GM12865 (cell line): ENCODE measurements at regions not wholly inside any gene's neighbourhood (a gene's known extent, or its start where the extent isn't known, plus 50 kb on each side); places are given as distances from the start of the nearest gene placed in this dataset.

Experiments
- DNase-seq: peaks from one replicate; pipeline ENCODE4 v3.0.0; 2010; ENCODE audit warnings: low read depth
- H3K4me3 ChIP-seq: 2 replicates; pipeline ENCODE4 v1.5.1; 2011; ENCODE audit warnings: mild to moderate bottlenecking, low read depth, low read length, control low read depth
- TF ChIP-seq, protein P1 (sequence below): IDR thresholded peaks from 2 replicates; pipeline ENCODE4 v1.5.1; 2011; ENCODE audit warnings: low read length, control low read depth, low read depth, inconsistent platforms; ENCODE audit not compliant: insufficient read depth; ENCODE audit errors: missing control alignments

GRCh38 chr13:56393549-56393948, 747.2 kb upstream of the PRR20A start:
- TF ChIP-seq, protein P1, sequence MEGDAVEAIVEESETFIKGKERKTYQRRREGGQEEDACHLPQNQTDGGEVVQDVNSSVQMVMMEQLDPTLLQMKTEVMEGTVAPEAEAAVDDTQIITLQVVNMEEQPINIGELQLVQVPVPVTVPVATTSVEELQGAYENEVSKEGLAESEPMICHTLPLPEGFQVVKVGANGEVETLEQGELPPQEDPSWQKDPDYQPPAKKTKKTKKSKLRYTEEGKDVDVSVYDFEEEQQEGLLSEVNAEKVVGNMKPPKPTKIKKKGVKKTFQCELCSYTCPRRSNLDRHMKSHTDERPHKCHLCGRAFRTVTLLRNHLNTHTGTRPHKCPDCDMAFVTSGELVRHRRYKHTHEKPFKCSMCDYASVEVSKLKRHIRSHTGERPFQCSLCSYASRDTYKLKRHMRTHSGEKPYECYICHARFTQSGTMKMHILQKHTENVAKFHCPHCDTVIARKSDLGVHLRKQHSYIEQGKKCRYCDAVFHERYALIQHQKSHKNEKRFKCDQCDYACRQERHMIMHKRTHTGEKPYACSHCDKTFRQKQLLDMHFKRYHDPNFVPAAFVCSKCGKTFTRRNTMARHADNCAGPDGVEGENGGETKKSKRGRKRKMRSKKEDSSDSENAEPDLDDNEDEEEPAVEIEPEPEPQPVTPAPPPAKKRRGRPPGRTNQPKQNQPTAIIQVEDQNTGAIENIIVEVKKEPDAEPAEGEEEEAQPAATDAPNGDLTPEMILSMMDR = no peak
- no peak for DNase-seq
- H3K4me3 ChIP-seq = no peak overlapping the region

- no peak overlapping the region for H3K4me3 ChIP-seq
- no peak for DNase-seq
- TF ChIP-seq, protein P1 = no peak
These were observed 744.4 kb upstream of the PRR20A start for GRCh38 chr13:56396318-56396717.

GRCh38 chr13:56400774-56401173, 739.9 kb upstream of the PRR20A start:
- TF ChIP-seq, protein P1 = no peak
- no peak for DNase-seq
- no peak overlapping the region for H3K4me3 ChIP-seq

DNA sequence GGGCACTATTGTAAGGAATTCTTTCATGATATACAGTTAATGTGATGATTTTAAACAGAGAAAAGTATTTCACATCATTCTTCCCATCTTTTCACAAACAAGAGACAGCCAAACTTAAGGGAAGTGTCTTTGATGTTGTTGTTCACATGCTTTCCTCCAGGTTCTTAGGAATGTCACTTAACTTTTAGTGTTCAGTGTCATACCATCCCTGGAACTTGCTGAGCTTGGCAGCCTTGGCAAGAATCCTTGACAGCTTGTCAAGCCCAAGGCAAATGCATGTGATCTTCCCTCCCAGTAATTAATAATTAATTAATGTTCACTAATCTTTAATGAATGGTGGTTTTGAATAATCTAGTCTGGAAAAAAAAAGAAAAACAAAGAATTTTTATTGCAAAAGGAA, 727.9 kb upstream of the PRR20A start:
- TF ChIP-seq, protein P1 = no peak
- no peak for DNase-seq
- no peak overlapping the region for H3K4me3 ChIP-seq

GRCh38 chr13:56424246-56424645, 716.5 kb upstream of the PRR20A start:
- no peak for DNase-seq
- TF ChIP-seq, protein P1 = no peak
- H3K4me3 ChIP-seq = no peak overlapping the region

GRCh38 chr13:56457535-56458190, 683.1 kb upstream of the PRR20A start:
- H3K4me3 ChIP-seq = no peak overlapping the region
- no peak for DNase-seq
- TF ChIP-seq, protein P1 = no peak

GRCh38 chr13:56459286-56459685, 681.4 kb upstream of the PRR20A start:
- DNase-seq = no peak
- H3K4me3 ChIP-seq = no peak overlapping the region
- TF ChIP-seq, protein P1 = no peak
